Liver (tissue), 8 donors: ENCODE measurements at regions not wholly inside any gene's neighbourhood (a gene's known extent, or its start where the extent isn't known, plus 50 kb on each side); places are given as distances from the start of the nearest gene placed in this dataset.

Experiments used
- DNase-seq: peaks from one replicate; pipeline ENCODE4 v3.0.0-alpha.2; 2017; ENCODE audit warnings: low spot score
- H3K27ac ChIP-seq, 2 donors: one replicate each; pipeline ENCODE4 v1.7.0; 2013; ENCODE audit warnings: inconsistent platforms in 2 of 2, low read length in 2 of 2, control low read depth in 1 of 2, low read depth in 1 of 2, mild to moderate bottlenecking in 1 of 2
- H3K27me3 ChIP-seq, 4 donors: one replicate each; pipeline versions ENCODE4 v1.6.1 to v1.7.0; 2013; ENCODE audit warnings: low read length in 3 of 4, inconsistent platforms in 1 of 4, mild to moderate bottlenecking in 1 of 4, moderate library complexity in 1 of 4; ENCODE audit not compliant: control insufficient read depth in 4 of 4, insufficient read depth in 4 of 4
- H3K36me3 ChIP-seq, 4 donors: one replicate each; pipeline versions ENCODE4 v1.6.1 to v1.7.0; 2013; ENCODE audit warnings: low read length in 3 of 4, mild to moderate bottlenecking in 3 of 4, low read depth in 1 of 4, moderate library complexity in 1 of 4; ENCODE audit not compliant: control insufficient read depth in 4 of 4, insufficient read depth in 3 of 4
- H3K4me1 ChIP-seq, 4 donors: one replicate each; pipeline versions ENCODE4 v1.6.1 to v1.7.0; 2013; ENCODE audit warnings: low read length in 3 of 4, mild to moderate bottlenecking in 3 of 4, moderate library complexity in 1 of 4; ENCODE audit not compliant: control insufficient read depth in 4 of 4, insufficient read depth in 4 of 4
- H3K4me3 ChIP-seq, 3 donors: one replicate each; pipeline versions ENCODE4 v1.6.1 to v1.7.0; 2013; ENCODE audit warnings: low read length in 3 of 3, control low read depth in 1 of 3, low read depth in 1 of 3, mild to moderate bottlenecking in 1 of 3
- H3K9ac ChIP-seq, 2 donors: one replicate each; pipeline ENCODE4 v1.7.0; 2013; ENCODE audit warnings: low read length in 2 of 2, mild to moderate bottlenecking in 2 of 2, moderate library complexity in 2 of 2, control low read depth in 1 of 2, low read depth in 1 of 2
- H3K9me3 ChIP-seq, 4 donors: one replicate each; pipeline versions ENCODE4 v1.6.1 to v1.7.0; 2013; ENCODE audit warnings: low read length in 3 of 4; ENCODE audit not compliant: control insufficient read depth in 4 of 4
- ATF3 ChIP-seq: IDR thresholded peaks from 2 replicates; pipeline ENCODE4 v1.6.1; 2016; ENCODE audit warnings: antibody characterized with exemption
- CTCF ChIP-seq: fragments of 150-350 bp; IDR thresholded peaks from 2 replicates; pipeline ENCODE4 v1.5.1; 2017; ENCODE audit warnings: improper control_type of control experiment, low read depth, low read length; ENCODE audit not compliant: missing input control
- EGR1 ChIP-seq, 2 donors: IDR thresholded peaks; 2 replicates each; pipeline ENCODE4 v1.6.1; 2016 to 2018; ENCODE audit warnings: antibody characterized with exemption in 2 of 2, low read depth in 2 of 2
- FOXA1 ChIP-seq: IDR thresholded peaks from 2 replicates; pipeline ENCODE4 v1.6.1; 2016; ENCODE audit warnings: antibody characterized with exemption
- HNF4G ChIP-seq: IDR thresholded peaks from 2 replicates; pipeline ENCODE4 v1.6.1; 2016; ENCODE audit warnings: antibody characterized with exemption
- JUND ChIP-seq, 2 donors: IDR thresholded peaks; 2 replicates each; pipeline ENCODE4 v1.6.1; 2016; ENCODE audit warnings: antibody characterized with exemption in 2 of 2
- RAD21 ChIP-seq, 2 donors: IDR thresholded peaks; 2 replicates each; pipeline ENCODE4 v1.6.1; 2016; ENCODE audit warnings: antibody characterized with exemption in 2 of 2, mild to moderate bottlenecking in 2 of 2
- REST ChIP-seq: IDR thresholded peaks from 2 replicates; pipeline ENCODE4 v1.6.1; 2016; ENCODE audit warnings: antibody characterized with exemption, mild to moderate bottlenecking
- TAF1 ChIP-seq: conservative IDR thresholded peaks from 2 replicates; pipeline ENCODE4 v1.6.1; 2016; ENCODE audit warnings: antibody characterized with exemption, mild to moderate bottlenecking
- YY1 ChIP-seq: IDR thresholded peaks from 2 replicates; pipeline ENCODE4 v1.6.1; 2016; ENCODE audit warnings: antibody characterized with exemption, mild to moderate bottlenecking
- WGBS: extraction: QIAGEN DNeasy Blood & Tissue Kit; methylation state at CpG from one replicate; pipeline ENCODE4 v1.1.7; 2013; 5-methylcytosine and 5-hydroxymethylcytosine counted together
- donor health status: healthy.
- donor health status: healthy.
- donor health status: healthy.
- donor health status: healthy.
- donor health status: healthy.

- TF ChIP-seq REST (no peak), HNF4G (no peak), TAF1 (no peak), RAD21 (IDR thresholded peaks at IDR 0.05) (no peak)
Measured at GRCh38 chr21:28763809-28764418, 228.8 kb downstream of the LTN1 start (continued).

- Histone ChIP-seq H3K4me1 (no peaks in the 10 kb centered on the region), H3K9me3 (no peaks in the 10 kb centered on the region), H3K9ac (no peak overlapping the region), H3K27ac (no peak overlapping the region), H3K27me3 (no peaks in the 10 kb centered on the region), H3K36me3 (no peaks in the 10 kb centered on the region), H3K4me3 (no peak overlapping the region)
- 96% methylated on average over 1 of the region's 1 CpG for WGBS
- DNase-seq = no peak
- TF ChIP-seq JUND (IDR thresholded peaks at IDR 0.05) = no peak
- TF ChIP-seq TAF1 = no peak
- no peak for TF ChIP-seq EGR1 (IDR thresholded peaks at IDR 0.05; ENCODE audit: low read depth in 2 of 2)
- no peak for TF ChIP-seq YY1
Measured at GRCh38 chr21:28762357-28762735, 230.3 kb downstream of the LTN1 start.

GRCh38 chr21:28761674-28762356 is 230.9 kb downstream of the LTN1 start:
- DNase-seq = no peak
- H3K27me3 ChIP-seq = no peaks in the 10 kb centered on the region
- no peak overlapping the region for H3K9ac ChIP-seq
- H3K9me3 ChIP-seq = no peaks in the 10 kb centered on the region
- H3K27ac ChIP-seq = no peak overlapping the region
- TF ChIP-seq CTCF = no peak
- no peak for TF ChIP-seq ATF3
- TF ChIP-seq TAF1 = no peak
- no peak for TF ChIP-seq HNF4G
- TF ChIP-seq FOXA1 = no peak
- no peaks in the 10 kb centered on the region for H3K36me3 ChIP-seq
- no peaks in the 10 kb centered on the region for H3K4me1 ChIP-seq
- no peak overlapping the region for H3K4me3 ChIP-seq
- WGBS = 65% methylated on average over 3 of the region's 3 CpGs
